K562 (cell line): ENCODE measurements at regions not wholly inside any gene's neighbourhood (a gene's known extent, or its start where the extent isn't known, plus 50 kb on each side); places are given as distances from the start of the nearest gene placed in this dataset.

Source experiments
- BDP1 ChIP-seq: IDR thresholded peaks from 3 replicates; pipeline ENCODE4 v1.6.1; 2011; ENCODE audit not compliant: insufficient read length, insufficient read depth
- CREB1 ChIP-seq, 2 experiments: sonication (generic) in 1 of 2; formaldehyde crosslinking in 1 of 2; IDR thresholded peaks; 2 replicates each; pipeline versions ENCODE4 v1.6.1 to v1.8.0; 2012 to 2022; ENCODE audit warnings: inconsistent platforms in 1 of 2, mild to moderate bottlenecking in 1 of 2, missing genetic modification reagents in 1 of 2, moderate library complexity in 1 of 2
- FOS ChIP-seq: IDR thresholded peaks from 3 replicates; pipeline ENCODE4 v1.6.1; 2011; ENCODE audit not compliant: insufficient read length; ENCODE audit errors: extremely low read depth
- FOSL1 ChIP-seq: fragments of 200-800 bp; sonication (Bioruptor generic); conservative IDR thresholded peaks from 2 replicates; pipeline ENCODE4 v1.6.1; 2016; ENCODE audit warnings: missing genetic modification characterization, missing compliant biosample characterization
- FOXP4 ChIP-seq: sonication (generic); formaldehyde crosslinking; IDR thresholded peaks from 2 replicates; pipeline ENCODE4 v1.8.0; 2022; ENCODE audit warnings: mild to moderate bottlenecking, missing genetic modification reagents, borderline replicate concordance
- KDM1A ChIP-seq, 2 experiments: fragments of 450-650 bp; IDR thresholded peaks; 2 replicates each; pipeline ENCODE4 v1.6.1; 2016; ENCODE audit warnings: mild to moderate bottlenecking in 2 of 2
- MYC ChIP-seq, 2 experiments: fragments of 250-450 bp in 1 of 2; sonication (Bioruptor Pico) in 1 of 2; IDR thresholded peaks; 2 replicates each; pipeline versions ENCODE4 v1.5.1 to v1.6.1; 2012 to 2021; ENCODE audit warnings: low read depth in 2 of 2, borderline replicate concordance in 1 of 2, improper control_type of control experiment in 1 of 2, low read length in 1 of 2, mild to moderate bottlenecking in 1 of 2, moderate library complexity in 1 of 2
- SAP30 ChIP-seq: fragments of 200-600 bp; sonication (generic); IDR thresholded peaks from 2 replicates; pipeline ENCODE4 v1.6.1; 2012; ENCODE audit warnings: borderline replicate concordance, low read depth, mild to moderate bottlenecking, moderate library complexity, low read length, control low read depth, inconsistent platforms; ENCODE audit not compliant: insufficient read depth, poor library complexity, severe bottlenecking
- TRIM28 ChIP-seq: fragments of 450-650 bp; IDR thresholded peaks from 2 replicates; pipeline ENCODE4 v1.6.1; 2017
- YY1 ChIP-seq, 3 experiments: IDR thresholded peaks; 2 replicates each; pipeline ENCODE4 v1.6.1; 2011; ENCODE audit warnings: low read length in 2 of 3, mild to moderate bottlenecking in 2 of 3, moderate library complexity in 2 of 3, borderline replicate concordance in 1 of 3, control low read depth in 1 of 3, low read depth in 1 of 3; ENCODE audit not compliant: insufficient read depth in 3 of 3, insufficient replicate concordance in 2 of 3, control insufficient read depth in 1 of 3, insufficient read length in 1 of 3; ENCODE audit errors: extremely low read depth in 1 of 3
- ZNF57 ChIP-seq: fragments of 450-650 bp; formaldehyde crosslinking; IDR thresholded peaks from 2 replicates; pipeline ENCODE4 v1.4.0; 2020; ENCODE audit warnings: mild to moderate bottlenecking, moderate library complexity
- TF ChIP-seq, protein P1 (sequence below), 3 experiments: IDR thresholded peaks in 2 of 3; conservative IDR thresholded peaks in 1 of 3; 2 replicates each; pipeline ENCODE4 v1.5.1; 2011 to 2012; ENCODE audit warnings: low read length in 3 of 3, mild to moderate bottlenecking in 3 of 3, control low read depth in 2 of 3, improper control_type of control experiment in 1 of 3, inconsistent platforms in 1 of 3, low read depth in 1 of 3, mixed read lengths in 1 of 3, moderate library complexity in 1 of 3; ENCODE audit not compliant: insufficient read depth in 2 of 3
- TF ChIP-seq, protein P2 (sequence below): fragments of 150-350 bp; IDR thresholded peaks from 2 replicates; pipeline ENCODE4 v1.6.1; 2014; ENCODE audit warnings: low read depth, mild to moderate bottlenecking, low read length, borderline replicate concordance
- TF ChIP-seq, protein P3 (sequence below): fragments of 450-650 bp; formaldehyde crosslinking; IDR thresholded peaks from 2 replicates; pipeline ENCODE4 v1.4.0; 2022; ENCODE audit warnings: missing genetic modification characterization

DNA sequence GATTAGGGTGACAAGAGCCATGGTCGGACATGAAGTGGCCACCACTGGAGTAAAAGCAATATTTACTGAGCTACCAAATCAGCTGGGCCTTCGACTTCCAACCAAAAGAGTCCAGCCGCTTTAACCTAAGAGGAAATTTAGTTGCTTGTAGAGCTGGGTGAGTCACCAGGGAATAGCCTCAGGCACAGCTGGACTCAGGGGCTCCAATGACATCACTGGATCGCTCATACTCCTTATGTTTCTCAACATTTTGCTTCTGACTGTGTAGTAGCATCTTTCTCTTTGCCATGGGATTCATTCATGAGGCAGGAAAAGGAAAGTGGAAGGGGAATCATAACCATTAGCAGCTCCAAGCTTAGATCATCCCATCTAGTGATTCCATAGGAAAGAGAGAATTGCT lies 664.4 kb downstream of the MATN1 start:
- TF ChIP-seq, protein P1, sequence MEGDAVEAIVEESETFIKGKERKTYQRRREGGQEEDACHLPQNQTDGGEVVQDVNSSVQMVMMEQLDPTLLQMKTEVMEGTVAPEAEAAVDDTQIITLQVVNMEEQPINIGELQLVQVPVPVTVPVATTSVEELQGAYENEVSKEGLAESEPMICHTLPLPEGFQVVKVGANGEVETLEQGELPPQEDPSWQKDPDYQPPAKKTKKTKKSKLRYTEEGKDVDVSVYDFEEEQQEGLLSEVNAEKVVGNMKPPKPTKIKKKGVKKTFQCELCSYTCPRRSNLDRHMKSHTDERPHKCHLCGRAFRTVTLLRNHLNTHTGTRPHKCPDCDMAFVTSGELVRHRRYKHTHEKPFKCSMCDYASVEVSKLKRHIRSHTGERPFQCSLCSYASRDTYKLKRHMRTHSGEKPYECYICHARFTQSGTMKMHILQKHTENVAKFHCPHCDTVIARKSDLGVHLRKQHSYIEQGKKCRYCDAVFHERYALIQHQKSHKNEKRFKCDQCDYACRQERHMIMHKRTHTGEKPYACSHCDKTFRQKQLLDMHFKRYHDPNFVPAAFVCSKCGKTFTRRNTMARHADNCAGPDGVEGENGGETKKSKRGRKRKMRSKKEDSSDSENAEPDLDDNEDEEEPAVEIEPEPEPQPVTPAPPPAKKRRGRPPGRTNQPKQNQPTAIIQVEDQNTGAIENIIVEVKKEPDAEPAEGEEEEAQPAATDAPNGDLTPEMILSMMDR (IDR thresholded peaks at IDR 0.05 in 2 of 3, conservative IDR thresholded peaks at IDR 0.05 in 1 of 3; ENCODE audit: insufficient read depth in 2 of 3, low read depth in 1 of 3, low read length in 3 of 3): no peak
- TF ChIP-seq MYC (IDR thresholded peaks at IDR 0.05; ENCODE audit: low read depth, low read length) (no peak), MYC (CRISPR knock-in tag; IDR thresholded peaks at IDR 0.05; ENCODE audit: borderline replicate concordance, low read depth) (no peak), FOS (no peak), FOSL1 (tag) (no peak), TRIM28 (no peak), CREB1 (IDR thresholded peaks at IDR 0.05) (no peak), CREB1 (CRISPR knock-in tag; IDR thresholded peaks at IDR 0.05) (no peak), YY1 (IDR thresholded peaks at IDR 0.05; ENCODE audit: borderline replicate concordance in 1 of 3, control insufficient read depth in 1 of 3, extremely low read depth in 1 of 3, insufficient read depth in 3 of 3, insufficient read length in 1 of 3, insufficient replicate concordance in 2 of 3, low read depth in 1 of 3, low read length in 2 of 3) (no peak), KDM1A (IDR thresholded peaks at IDR 0.05) (no peak), SAP30 (no peak), ZNF57 (no peak), BDP1 (no peak), FOXP4 (no peak)
- TF ChIP-seq, protein P2, sequence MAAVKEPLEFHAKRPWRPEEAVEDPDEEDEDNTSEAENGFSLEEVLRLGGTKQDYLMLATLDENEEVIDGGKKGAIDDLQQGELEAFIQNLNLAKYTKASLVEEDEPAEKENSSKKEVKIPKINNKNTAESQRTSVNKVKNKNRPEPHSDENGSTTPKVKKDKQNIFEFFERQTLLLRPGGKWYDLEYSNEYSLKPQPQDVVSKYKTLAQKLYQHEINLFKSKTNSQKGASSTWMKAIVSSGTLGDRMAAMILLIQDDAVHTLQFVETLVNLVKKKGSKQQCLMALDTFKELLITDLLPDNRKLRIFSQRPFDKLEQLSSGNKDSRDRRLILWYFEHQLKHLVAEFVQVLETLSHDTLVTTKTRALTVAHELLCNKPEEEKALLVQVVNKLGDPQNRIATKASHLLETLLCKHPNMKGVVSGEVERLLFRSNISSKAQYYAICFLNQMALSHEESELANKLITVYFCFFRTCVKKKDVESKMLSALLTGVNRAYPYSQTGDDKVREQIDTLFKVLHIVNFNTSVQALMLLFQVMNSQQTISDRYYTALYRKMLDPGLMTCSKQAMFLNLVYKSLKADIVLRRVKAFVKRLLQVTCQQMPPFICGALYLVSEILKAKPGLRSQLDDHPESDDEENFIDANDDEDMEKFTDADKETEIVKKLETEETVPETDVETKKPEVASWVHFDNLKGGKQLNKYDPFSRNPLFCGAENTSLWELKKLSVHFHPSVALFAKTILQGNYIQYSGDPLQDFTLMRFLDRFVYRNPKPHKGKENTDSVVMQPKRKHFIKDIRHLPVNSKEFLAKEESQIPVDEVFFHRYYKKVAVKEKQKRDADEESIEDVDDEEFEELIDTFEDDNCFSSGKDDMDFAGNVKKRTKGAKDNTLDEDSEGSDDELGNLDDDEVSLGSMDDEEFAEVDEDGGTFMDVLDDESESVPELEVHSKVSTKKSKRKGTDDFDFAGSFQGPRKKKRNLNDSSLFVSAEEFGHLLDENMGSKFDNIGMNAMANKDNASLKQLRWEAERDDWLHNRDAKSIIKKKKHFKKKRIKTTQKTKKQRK: no peak
- TF ChIP-seq, protein P3, sequence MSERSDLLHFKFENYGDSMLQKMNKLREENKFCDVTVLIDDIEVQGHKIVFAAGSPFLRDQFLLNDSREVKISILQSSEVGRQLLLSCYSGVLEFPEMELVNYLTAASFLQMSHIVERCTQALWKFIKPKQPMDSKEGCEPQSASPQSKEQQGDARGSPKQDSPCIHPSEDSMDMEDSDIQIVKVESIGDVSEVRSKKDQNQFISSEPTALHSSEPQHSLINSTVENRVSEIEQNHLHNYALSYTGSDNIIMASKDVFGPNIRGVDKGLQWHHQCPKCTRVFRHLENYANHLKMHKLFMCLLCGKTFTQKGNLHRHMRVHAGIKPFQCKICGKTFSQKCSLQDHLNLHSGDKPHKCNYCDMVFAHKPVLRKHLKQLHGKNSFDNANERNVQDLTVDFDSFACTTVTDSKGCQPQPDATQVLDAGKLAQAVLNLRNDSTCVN (CRISPR knock-in tag): no peak
